Karpas-422 (cell line): ENCODE measurements at regions not wholly inside any gene's neighbourhood (a gene's known extent, or its start where the extent isn't known, plus 50 kb on each side); places are given as distances from the start of the nearest gene placed in this dataset.

Source experiments
- DNase-seq: peaks from one replicate; pipeline ENCODE4 v3.0.0-alpha.2; 2015
- H2AFZ ChIP-seq: fragments of 200-600 bp; sonication (generic); 2 replicates; pipeline ENCODE4 v1.6.1; 2014; ENCODE audit warnings: antibody characterized with exemption, low read length, mixed read lengths
- H3K27ac ChIP-seq: fragments of 200-600 bp; sonication (generic); 2 replicates; pipeline ENCODE4 v1.5.1; 2014; ENCODE audit warnings: mild to moderate bottlenecking, low read length, moderate library complexity
- H3K27me3 ChIP-seq: fragments of 200-600 bp; sonication (generic); 2 replicates; pipeline ENCODE4 v1.6.1; 2014; ENCODE audit warnings: low read length, mixed read lengths
- H3K36me3 ChIP-seq: fragments of 200-600 bp; sonication (generic); 2 replicates; pipeline ENCODE4 v1.6.1; 2014; ENCODE audit warnings: low read length, mixed read lengths; ENCODE audit not compliant: insufficient read depth
- H3K4me1 ChIP-seq: fragments of 200-600 bp; sonication (generic); 2 replicates; pipeline ENCODE4 v1.6.1; 2014; ENCODE audit warnings: mild to moderate bottlenecking, low read length, mixed read lengths
- H3K4me2 ChIP-seq: fragments of 200-600 bp; sonication (generic); 2 replicates; pipeline ENCODE4 v1.6.1; 2014; ENCODE audit warnings: low read length, low read depth, mild to moderate bottlenecking; ENCODE audit not compliant: poor library complexity, severe bottlenecking
- H3K4me3 ChIP-seq: fragments of 200-600 bp; sonication (generic); 2 replicates; pipeline ENCODE4 v1.5.1; 2014; ENCODE audit warnings: mild to moderate bottlenecking, antibody characterized with exemption, low read length, mixed read lengths
- H3K79me2 ChIP-seq: fragments of 200-600 bp; sonication (generic); 2 replicates; pipeline ENCODE4 v1.6.1; 2014; ENCODE audit warnings: mild to moderate bottlenecking, low read length, mixed read lengths
- H3K9ac ChIP-seq: fragments of 200-600 bp; sonication (generic); 2 replicates; pipeline ENCODE4 v1.6.0; 2014; ENCODE audit warnings: low read length
- H3K9me2 ChIP-seq: fragments of 200-600 bp; sonication (generic), shearing (Covaris generic); replicated peaks from 2 replicates; pipeline ENCODE4 v1.6.0; 2014; ENCODE audit warnings: mild to moderate bottlenecking, low read length, moderate library complexity; ENCODE audit not compliant: insufficient read depth
- H3K9me3 ChIP-seq: fragments of 300-700, 200-600 bp; sonication (generic); 2 replicates; pipeline ENCODE4 v1.6.1; 2014; ENCODE audit warnings: low read length, mixed read lengths
- H4K20me1 ChIP-seq: fragments of 200-600 bp; sonication (generic); 2 replicates; pipeline ENCODE4 v1.6.1; 2014; ENCODE audit warnings: mild to moderate bottlenecking, antibody characterized with exemption, low read length, low read depth; ENCODE audit not compliant: insufficient read depth

DNA sequence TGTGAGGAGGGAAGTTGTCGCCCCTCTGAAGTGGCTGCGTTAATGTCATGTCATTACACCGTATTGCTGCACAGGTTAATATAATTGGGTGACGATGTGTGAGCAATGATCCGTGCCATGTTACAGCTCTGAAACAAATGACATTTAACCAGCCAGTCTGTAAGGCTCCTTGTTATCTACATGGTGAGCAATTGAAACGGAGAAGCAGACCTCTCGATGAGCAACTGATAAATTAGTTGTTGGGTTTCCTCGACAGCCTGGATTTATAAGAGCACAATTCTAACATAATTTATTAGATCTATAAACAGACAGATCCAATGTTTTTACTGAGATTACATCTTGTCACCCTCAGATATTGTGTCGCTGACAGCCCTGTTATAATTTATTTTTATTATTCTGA lies 49.9 kb upstream of the MAFB start:
- Histone ChIP-seq H4K20me1 (no peaks in the 10 kb centered on the region), H2AFZ (no peak overlapping the region), H3K27ac (no peak overlapping the region), H3K9ac (no peak overlapping the region), H3K4me2 (no peak overlapping the region), H3K4me1 (peaks cover 12% of the 10 kb centered on the region), H3K36me3 (no peaks in the 10 kb centered on the region), H3K9me3 (no peaks in the 10 kb centered on the region), H3K27me3 (no peaks in the 10 kb centered on the region), H3K4me3 (no peak overlapping the region), H3K9me2 (no peaks in the 10 kb centered on the region), H3K79me2 (no peaks in the 10 kb centered on the region)
- no peak for DNase-seq

DNA sequence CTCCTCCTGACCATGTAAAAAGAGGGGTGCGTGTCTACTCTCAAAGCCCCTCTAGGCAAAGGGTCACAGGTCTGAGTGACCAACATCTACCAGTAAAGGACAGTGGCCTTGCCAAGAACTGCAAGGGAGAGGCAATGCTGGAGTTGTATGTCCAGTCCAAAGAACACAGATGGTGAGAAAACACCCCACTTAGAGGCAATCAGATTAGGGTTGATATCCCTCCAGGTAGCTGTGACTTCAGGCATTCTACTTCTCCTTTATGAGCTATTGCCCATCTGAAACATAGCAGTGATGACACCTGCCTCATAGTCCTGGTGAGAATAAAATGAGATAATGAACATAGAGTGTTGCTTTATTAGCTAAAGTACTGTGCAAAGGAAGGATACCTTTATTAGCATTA lies 50.8 kb upstream of the MAFB start:
- H3K27me3 ChIP-seq: no peaks in the 10 kb centered on the region
- no peak overlapping the region for H3K4me2 ChIP-seq
- H3K79me2 ChIP-seq: no peaks in the 10 kb centered on the region
- H4K20me1 ChIP-seq: no peaks in the 10 kb centered on the region
- H3K4me1 ChIP-seq: peaks cover 21% of the 10 kb centered on the region
- H3K9me2 ChIP-seq: no peaks in the 10 kb centered on the region
- no peaks in the 10 kb centered on the region for H3K36me3 ChIP-seq
- no peak overlapping the region for H2AFZ ChIP-seq
- H3K9ac ChIP-seq: no peak overlapping the region
- no peak overlapping the region for H3K4me3 ChIP-seq
- H3K9me3 ChIP-seq: no peaks in the 10 kb centered on the region
- DNase-seq: no peak
- H3K27ac ChIP-seq: no peak overlapping the region

DNA sequence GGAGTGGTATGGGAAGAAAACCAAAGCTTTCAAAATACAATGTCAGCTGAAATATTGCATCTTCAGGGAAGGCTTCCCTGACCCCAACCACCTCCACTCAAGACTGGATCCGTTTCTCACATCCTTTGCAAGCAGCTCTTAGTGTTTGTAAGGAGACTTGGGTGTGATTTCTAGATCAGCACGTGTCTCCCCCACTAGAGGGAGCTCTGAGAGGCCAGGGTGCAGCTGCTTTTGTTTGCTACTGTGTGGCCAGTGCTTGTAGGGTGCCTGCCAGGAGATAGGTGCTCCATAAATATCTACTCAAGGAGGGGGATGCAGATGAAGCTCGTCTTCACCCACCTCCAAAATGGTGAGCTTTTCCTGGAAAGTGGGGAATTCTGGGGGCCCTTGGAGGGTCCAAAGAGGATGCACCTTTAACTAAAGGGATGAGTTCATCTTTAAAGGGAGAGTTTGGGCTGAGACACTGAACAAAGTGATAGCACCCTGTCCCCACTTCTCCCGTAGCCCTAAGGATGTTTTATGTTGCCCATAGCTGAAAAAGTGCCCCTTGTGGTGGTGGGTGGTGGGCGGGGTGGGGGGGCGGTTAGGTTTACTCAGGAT lies 52.6 kb upstream of the MAFB start:
- peak; percentile 89 for DNase-seq
- no peak overlapping the region for H3K4me3 ChIP-seq
- no peaks in the 10 kb centered on the region for H3K36me3 ChIP-seq
- no peak overlapping the region for H3K27ac ChIP-seq
- no peaks in the 10 kb centered on the region for H3K79me2 ChIP-seq
- H3K9ac ChIP-seq: no peak overlapping the region
- no peak overlapping the region for H3K4me2 ChIP-seq
- no peaks in the 10 kb centered on the region for H4K20me1 ChIP-seq
- peaks cover 31% of the 10 kb centered on the region for H3K4me1 ChIP-seq
- no peak overlapping the region for H2AFZ ChIP-seq
- no peaks in the 10 kb centered on the region for H3K9me2 ChIP-seq
- H3K9me3 ChIP-seq: no peaks in the 10 kb centered on the region
- H3K27me3 ChIP-seq: no peaks in the 10 kb centered on the region

DNA sequence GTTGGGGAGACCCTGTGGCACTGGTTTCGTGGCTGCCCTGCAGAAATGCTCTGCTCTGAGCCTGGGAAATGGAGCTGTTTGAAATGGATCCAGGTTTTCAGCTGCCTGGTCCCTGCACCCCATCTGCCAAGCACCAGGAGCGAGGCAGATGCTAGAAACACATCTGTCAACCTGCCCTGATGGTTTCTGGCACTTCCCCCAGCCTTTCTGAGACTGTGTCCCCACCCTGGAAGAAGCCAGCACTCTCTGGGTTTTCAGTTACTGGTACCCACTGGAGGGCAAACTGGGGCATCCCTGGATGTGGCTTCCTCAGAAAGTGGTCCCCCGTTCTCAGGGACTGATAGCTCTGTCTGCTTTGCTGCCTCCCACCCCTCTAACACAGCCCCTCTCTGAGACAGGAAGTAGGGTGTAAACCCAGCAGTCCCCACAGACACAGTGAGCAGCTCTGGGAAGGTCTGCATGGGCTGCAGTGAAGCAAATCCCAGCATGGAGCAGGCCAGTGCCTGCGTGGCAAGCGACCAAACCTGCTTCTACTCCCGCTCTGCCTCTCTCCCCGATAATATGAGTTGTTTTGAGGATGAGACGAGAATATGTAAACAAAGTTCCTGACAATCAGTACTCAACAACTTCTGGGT lies 54.2 kb upstream of the MAFB start:
- no peak overlapping the region for H3K4me3 ChIP-seq
- no peaks in the 10 kb centered on the region; the same call in 1 of the 2 replicates for H4K20me1 ChIP-seq
- no peaks in the 10 kb centered on the region for H3K79me2 ChIP-seq
- no peaks in the 10 kb centered on the region for H3K9me3 ChIP-seq
- H3K4me1 ChIP-seq: peaks cover 31% of the 10 kb centered on the region
- peak overlapping the region; percentile 19; the same call in 1 of the 2 replicates for H3K9ac ChIP-seq
- H3K9me2 ChIP-seq: no peaks in the 10 kb centered on the region
- H3K4me2 ChIP-seq: peak overlapping the region; percentile 54
- no peak for DNase-seq
- H3K27me3 ChIP-seq: no peaks in the 10 kb centered on the region
- H2AFZ ChIP-seq: no peak overlapping the region
- no peak overlapping the region for H3K27ac ChIP-seq
- no peaks in the 10 kb centered on the region for H3K36me3 ChIP-seq

DNA sequence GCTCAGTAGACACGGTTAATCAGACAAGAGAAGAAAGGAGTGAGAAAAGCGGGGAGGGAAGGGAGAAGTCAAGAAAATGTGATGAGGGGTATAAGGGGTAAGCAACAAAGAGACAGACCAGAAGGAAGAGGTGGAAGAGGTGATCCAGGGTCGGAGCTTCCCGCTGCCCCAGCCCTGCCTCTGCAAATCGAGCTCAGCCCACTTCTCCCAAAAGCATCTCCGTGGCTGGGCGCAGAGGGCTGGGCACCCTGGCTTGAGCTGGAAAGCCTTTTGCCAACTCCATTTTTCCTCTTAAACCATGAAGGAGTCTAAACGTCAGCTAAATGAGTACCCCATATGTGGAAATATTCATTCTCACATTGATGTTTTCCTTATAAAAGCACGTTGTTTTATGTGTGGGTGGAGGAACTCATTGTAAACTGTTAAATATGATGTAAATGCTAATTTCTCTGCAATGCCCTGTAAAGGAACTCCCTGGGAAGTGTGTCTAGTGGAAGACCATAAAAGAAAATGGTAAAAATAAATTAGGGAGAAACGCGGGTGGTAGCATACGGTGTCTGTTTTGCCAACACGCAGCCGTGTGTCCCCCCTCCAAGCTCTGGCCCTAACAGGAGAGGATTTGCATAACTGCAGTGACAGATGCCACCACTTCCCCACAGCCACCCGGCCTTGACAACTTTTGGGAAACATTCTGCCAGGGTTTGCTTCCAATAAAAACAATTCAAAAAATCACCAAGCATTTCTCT lies 55.2 kb upstream of the MAFB start:
- no peaks in the 10 kb centered on the region for H3K27me3 ChIP-seq
- H3K79me2 ChIP-seq: no peaks in the 10 kb centered on the region
- H3K36me3 ChIP-seq: no peaks in the 10 kb centered on the region
- no peak overlapping the region for H3K9ac ChIP-seq
- H4K20me1 ChIP-seq: no peaks in the 10 kb centered on the region; the same call in 1 of the 2 replicates
- peak overlapping the region; percentile 54 for H3K4me2 ChIP-seq
- no peak overlapping the region; the same call in 1 of the 2 replicates for H3K4me3 ChIP-seq
- peaks cover 31% of the 10 kb centered on the region for H3K4me1 ChIP-seq
- no peaks in the 10 kb centered on the region for H3K9me2 ChIP-seq
- no peak overlapping the region for H2AFZ ChIP-seq
- DNase-seq: peak; percentile 48
- no peaks in the 10 kb centered on the region for H3K9me3 ChIP-seq
- peak overlapping the region; percentile 34; the same call in 1 of the 2 replicates for H3K27ac ChIP-seq

DNA sequence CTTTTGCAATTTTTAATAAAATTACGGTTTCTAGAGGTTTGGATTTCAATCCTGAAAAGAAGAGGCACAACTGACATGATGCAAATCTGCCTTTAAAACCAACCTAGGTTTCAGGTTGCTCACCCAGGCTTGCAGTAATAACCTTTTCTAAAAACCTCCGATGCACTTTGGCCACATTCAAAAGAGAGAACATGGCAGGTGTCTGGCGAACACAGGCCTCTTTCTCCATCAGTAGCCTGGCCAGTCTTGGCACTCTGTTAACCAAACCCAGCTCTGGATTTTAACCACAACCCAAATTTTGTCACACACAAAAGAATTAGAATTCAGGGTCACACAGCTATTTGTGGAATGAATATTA lies 55.8 kb upstream of the MAFB start:
- Histone ChIP-seq H2AFZ (no peak overlapping the region), H3K9ac (no peak overlapping the region), H3K4me2 (peak overlapping the region; percentile 54), H3K4me1 (peaks cover 31% of the 10 kb centered on the region), H3K79me2 (no peaks in the 10 kb centered on the region), H3K27me3 (no peaks in the 10 kb centered on the region), H3K4me3 (no peak overlapping the region; the same call in 1 of the 2 replicates), H3K36me3 (no peaks in the 10 kb centered on the region), H3K27ac (peak overlapping the region; percentile 34; the same call in 1 of the 2 replicates), H3K9me2 (no peaks in the 10 kb centered on the region), H3K9me3 (no peaks in the 10 kb centered on the region), H4K20me1 (no peaks in the 10 kb centered on the region; the same call in 1 of the 2 replicates)
- peak; percentile 45 for DNase-seq

DNA sequence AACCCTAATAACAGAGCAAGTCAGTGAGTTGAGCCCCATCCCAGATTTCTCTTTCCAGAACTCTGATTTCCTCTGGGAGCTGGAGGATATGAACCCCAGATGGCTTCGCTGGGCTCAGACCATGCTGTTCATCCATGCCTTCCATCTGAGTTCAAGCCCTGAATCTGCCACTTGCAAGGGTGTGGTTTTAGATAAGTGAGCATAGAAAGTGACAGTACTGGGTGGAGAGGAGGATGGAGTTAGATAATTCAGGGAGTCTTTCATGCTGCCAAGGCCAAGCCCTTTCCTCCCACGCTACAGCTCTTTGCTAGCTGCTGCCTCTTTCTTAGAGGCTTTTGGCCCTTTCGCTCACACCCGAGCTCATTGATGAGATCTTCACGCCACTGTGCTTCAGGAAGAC lies 57.2 kb upstream of the MAFB start:
- Histone ChIP-seq H3K4me3 (no peak overlapping the region), H3K36me3 (no peaks in the 10 kb centered on the region), H4K20me1 (no peaks in the 10 kb centered on the region; the same call in 1 of the 2 replicates), H3K79me2 (no peaks in the 10 kb centered on the region), H2AFZ (no peak overlapping the region), H3K9ac (no peak overlapping the region), H3K27ac (no peak overlapping the region), H3K4me1 (peaks cover 31% of the 10 kb centered on the region), H3K4me2 (no peak overlapping the region), H3K27me3 (no peaks in the 10 kb centered on the region), H3K9me3 (no peaks in the 10 kb centered on the region), H3K9me2 (no peaks in the 10 kb centered on the region)
- no peak for DNase-seq

DNA sequence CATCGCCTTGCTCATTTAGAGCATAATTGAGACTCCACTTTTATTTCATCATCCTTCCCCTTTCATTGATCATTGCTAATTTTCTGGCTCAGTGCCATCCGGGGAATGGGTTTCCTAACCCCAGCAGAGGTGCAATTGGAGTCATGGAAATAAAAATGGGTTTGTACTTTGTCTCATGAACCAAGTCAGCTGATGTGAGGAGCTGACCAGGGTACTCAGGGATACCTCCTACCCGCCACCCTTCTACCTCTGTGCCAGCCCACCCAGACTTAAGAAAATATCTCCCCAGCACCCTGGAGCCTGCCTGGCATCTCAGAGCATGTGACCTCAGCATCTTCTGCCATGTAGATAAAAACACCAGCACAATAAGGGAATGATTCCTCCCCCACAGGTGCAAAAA lies 59.1 kb upstream of the MAFB start:
- no peaks in the 10 kb centered on the region for H3K79me2 ChIP-seq
- no peak overlapping the region for H3K4me2 ChIP-seq
- H3K4me1 ChIP-seq: peaks cover 26% of the 10 kb centered on the region
- no peak for DNase-seq
- no peaks in the 10 kb centered on the region for H3K9me3 ChIP-seq
- H2AFZ ChIP-seq: no peak overlapping the region
- no peaks in the 10 kb centered on the region for H3K36me3 ChIP-seq
- no peaks in the 10 kb centered on the region; the same call in 1 of the 2 replicates for H4K20me1 ChIP-seq
- no peak overlapping the region for H3K27ac ChIP-seq
- H3K4me3 ChIP-seq: no peak overlapping the region
- no peaks in the 10 kb centered on the region for H3K9me2 ChIP-seq
- no peaks in the 10 kb centered on the region for H3K27me3 ChIP-seq
- no peak overlapping the region for H3K9ac ChIP-seq
